ENCODE measurements at regions not wholly inside any gene's neighbourhood (a gene's known extent, or its start where the extent isn't known, plus 50 kb on each side); places are given as distances from the start of the nearest gene placed in this dataset.

DNA sequence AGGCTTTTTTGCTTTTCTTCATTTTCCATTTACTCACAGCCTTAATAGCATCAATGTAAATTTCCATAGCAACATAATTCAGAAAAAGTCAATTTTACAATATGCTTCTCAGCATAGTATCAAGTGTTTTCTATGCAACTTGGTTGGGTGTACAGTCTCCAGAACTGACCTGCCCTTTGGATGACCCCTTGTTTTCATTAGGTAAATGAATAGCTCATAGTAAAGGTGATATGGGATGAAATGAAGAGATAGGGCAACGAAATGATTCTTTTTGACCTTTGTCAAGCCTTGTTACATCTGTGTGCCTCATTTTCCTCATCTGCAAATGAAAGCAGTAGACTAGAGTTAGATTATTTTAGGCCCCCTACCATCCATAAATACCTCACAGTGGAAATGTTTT is 1081.0 kb downstream of the TMTC2 start:
- TF ChIP-seq, protein P1, sequence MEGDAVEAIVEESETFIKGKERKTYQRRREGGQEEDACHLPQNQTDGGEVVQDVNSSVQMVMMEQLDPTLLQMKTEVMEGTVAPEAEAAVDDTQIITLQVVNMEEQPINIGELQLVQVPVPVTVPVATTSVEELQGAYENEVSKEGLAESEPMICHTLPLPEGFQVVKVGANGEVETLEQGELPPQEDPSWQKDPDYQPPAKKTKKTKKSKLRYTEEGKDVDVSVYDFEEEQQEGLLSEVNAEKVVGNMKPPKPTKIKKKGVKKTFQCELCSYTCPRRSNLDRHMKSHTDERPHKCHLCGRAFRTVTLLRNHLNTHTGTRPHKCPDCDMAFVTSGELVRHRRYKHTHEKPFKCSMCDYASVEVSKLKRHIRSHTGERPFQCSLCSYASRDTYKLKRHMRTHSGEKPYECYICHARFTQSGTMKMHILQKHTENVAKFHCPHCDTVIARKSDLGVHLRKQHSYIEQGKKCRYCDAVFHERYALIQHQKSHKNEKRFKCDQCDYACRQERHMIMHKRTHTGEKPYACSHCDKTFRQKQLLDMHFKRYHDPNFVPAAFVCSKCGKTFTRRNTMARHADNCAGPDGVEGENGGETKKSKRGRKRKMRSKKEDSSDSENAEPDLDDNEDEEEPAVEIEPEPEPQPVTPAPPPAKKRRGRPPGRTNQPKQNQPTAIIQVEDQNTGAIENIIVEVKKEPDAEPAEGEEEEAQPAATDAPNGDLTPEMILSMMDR (IDR thresholded peaks at IDR 0.05) = no peak
- no peak for TF ChIP-seq POLR2A (IDR thresholded peaks at IDR 0.05)
- no peak for TF ChIP-seq EP300 (IDR thresholded peaks at IDR 0.05)
